CD4-positive, alpha-beta T cell (primary cell): ENCODE measurements at regions not wholly inside any gene's neighbourhood (a gene's known extent, or its start where the extent isn't known, plus 50 kb on each side); places are given as distances from the start of the nearest gene placed in this dataset.

Source experiments
- ATAC-seq: fragments of 200-7000 bp; cut with Tn5 transposase; one replicate; pipeline ENCODE4 v1.10.0; 2022; ENCODE audit warnings: mild to moderate bottlenecking; ENCODE audit not compliant: poor library complexity
- CTCF ChIA-PET: fragments of 350-600 bp; sonication (Branson Sonifier 250); formaldehyde crosslinking; loops from one replicate; lab custom pipeline; 2021; ENCODE audit warnings: antibody characterized with exemption, inconsistent platforms; lab: Charles Lee
- POLR2A ChIA-PET: fragments of 350-600 bp; sonication (Branson Sonifier 250); formaldehyde crosslinking; loops from one replicate; lab custom pipeline; 2021; ENCODE audit warnings: antibody characterized with exemption, inconsistent platforms; lab: Charles Lee
- DNase-seq, 14 experiments: peaks; one replicate each; pipeline ENCODE4 v3.0.0-alpha.2; 2013 to 2020; ENCODE audit warnings: mixed read lengths in 2 of 14
- H3K27ac ChIP-seq, 2 donors: one replicate each; pipeline versions ENCODE4 v1.5.1 to v1.7.0; 2013; ENCODE audit warnings: low read length in 2 of 2, low read depth in 1 of 2, mild to moderate bottlenecking in 1 of 2
- H3K27me3 ChIP-seq, 2 experiments: 1 replicate in 1 of 2; 2 replicates in 1 of 2; pipeline versions ENCODE4 v1.6.1 to v1.7.0; 2013; ENCODE audit warnings: low read length in 2 of 2, control low read depth in 1 of 2, mild to moderate bottlenecking in 1 of 2, moderate library complexity in 1 of 2; ENCODE audit not compliant: insufficient read depth in 2 of 2, control insufficient read depth in 1 of 2
- H3K36me3 ChIP-seq: one replicate; pipeline ENCODE4 v1.6.1; 2013; ENCODE audit warnings: low read length, control low read depth; ENCODE audit not compliant: insufficient read depth
- H3K4me1 ChIP-seq: one replicate; pipeline ENCODE4 v1.6.1; 2013; ENCODE audit warnings: low read length, control low read depth; ENCODE audit not compliant: insufficient read depth
- H3K4me3 ChIP-seq: one replicate; pipeline ENCODE4 v1.5.1; 2013; ENCODE audit warnings: mild to moderate bottlenecking, low read length, moderate library complexity
- H3K9me3 ChIP-seq, 2 experiments: 1 replicate in 1 of 2; 2 replicates in 1 of 2; pipeline versions ENCODE4 v1.6.1 to v1.7.0; 2013; ENCODE audit warnings: low read length in 2 of 2, mild to moderate bottlenecking in 2 of 2, control low read depth in 1 of 2, moderate library complexity in 1 of 2; ENCODE audit not compliant: control insufficient read depth in 1 of 2, insufficient read depth in 1 of 2
- H3K27ac Mint-ChIP-seq: one replicate; pipeline ENCODE4 v1.8.0; 2020; ENCODE audit warnings: mixed read lengths
- H3K27me3 Mint-ChIP-seq: one replicate; pipeline ENCODE4 v1.8.0; 2021; ENCODE audit warnings: mixed read lengths
- H3K36me3 Mint-ChIP-seq: one replicate; pipeline ENCODE4 v1.8.0; 2021; ENCODE audit warnings: low read depth, mixed read lengths
- H3K4me1 Mint-ChIP-seq: one replicate; pipeline ENCODE4 v1.8.0; 2021; ENCODE audit warnings: low read depth, mixed read lengths
- H3K4me3 Mint-ChIP-seq: one replicate; pipeline ENCODE4 v1.8.0; 2020; ENCODE audit warnings: mild to moderate bottlenecking, mixed read lengths
- H3K9me3 Mint-ChIP-seq: one replicate; pipeline ENCODE4 v1.8.0; 2020; ENCODE audit warnings: mixed read lengths
- CTCF ChIP-seq: fragments of 200-600 bp; IDR thresholded peaks from one replicate; pipeline ENCODE4 v1.8.0; 2022; ENCODE audit warnings: antibody characterized with exemption, mild to moderate bottlenecking
- intact Hi-C, 2 experiments: fragments of 100-400 bp; cut with DNase I in 1 of 2; cut with micrococcal nuclease in 1 of 2; formaldehyde crosslinking; loops; one replicate each; pipeline versions ENCODE4 v1.15.1 to v1.9.0; 2023 to 2025; cut with DNase I, micrococcal nuclease

GRCh38 chr7:36091874-36092176 lies 61.2 kb upstream of the EEPD1 start:
- intact Hi-C loops: loop anchor here in 1 of 2 experiments (1.0 kb wide), 1 partner anchor 39 kb away; no protein-coding TSS in a partner anchor

GRCh38 chr7:36092221-36092771 lies 60.8 kb upstream of the EEPD1 start:
- Histone ChIP-seq H3K27me3 (no peaks in the 10 kb centered on the region), H3K9me3 (peaks cover 0 to 8% of the 10 kb centered on the region in 2 experiments), H3K4me3 (no peak overlapping the region), H3K36me3 (no peaks in the 10 kb centered on the region), H3K27ac (no peak overlapping the region), H3K4me1 (no peaks in the 10 kb centered on the region)
- no peaks in the 10 kb centered on the region for H3K36me3 Mint-ChIP-seq
- H3K4me1 Mint-ChIP-seq: no peaks in the 10 kb centered on the region
- ATAC-seq: no peak
- intact Hi-C loops: loop anchor here in 1 of 2 experiments (1.0 kb wide), 1 partner anchor 39 kb away; no protein-coding TSS in a partner anchor
- CTCF ChIA-PET: no interaction called here
- POLR2A ChIA-PET: no interaction called here
- DNase-seq: no peak
- H3K27ac Mint-ChIP-seq: no peak overlapping the region
- no peaks in the 10 kb centered on the region for H3K9me3 Mint-ChIP-seq
- no peaks in the 10 kb centered on the region for H3K27me3 Mint-ChIP-seq
- no peak for TF ChIP-seq CTCF
- H3K4me3 Mint-ChIP-seq: no peak overlapping the region

More at GRCh38 chr7:36091874-36092176, 61.2 kb upstream of the EEPD1 start:
- Histone ChIP-seq H3K27me3 (no peaks in the 10 kb centered on the region), H3K4me3 (no peak overlapping the region), H3K9me3 (peaks cover 0 to 8% of the 10 kb centered on the region in 2 experiments), H3K27ac (no peak overlapping the region), H3K4me1 (no peaks in the 10 kb centered on the region), H3K36me3 (no peaks in the 10 kb centered on the region)
- ChIA-PET POLR2A (no interaction called here), CTCF (no interaction called here)
- DNase-seq: no peak
- no peak overlapping the region for H3K4me3 Mint-ChIP-seq
- no peaks in the 10 kb centered on the region for H3K4me1 Mint-ChIP-seq
- no peak overlapping the region for H3K27ac Mint-ChIP-seq
- H3K9me3 Mint-ChIP-seq: no peaks in the 10 kb centered on the region
- no peaks in the 10 kb centered on the region for H3K27me3 Mint-ChIP-seq
- no peaks in the 10 kb centered on the region for H3K36me3 Mint-ChIP-seq
- no peak for TF ChIP-seq CTCF
- ATAC-seq: no peak

GRCh38 chr7:36096460-36097095 lies 56.5 kb upstream of the EEPD1 start:
- Histone ChIP-seq H3K36me3 (no peaks in the 10 kb centered on the region), H3K9me3 (no peaks in the 10 kb centered on the region), H3K27ac (no peak overlapping the region), H3K4me3 (no peak overlapping the region), H3K4me1 (no peaks in the 10 kb centered on the region), H3K27me3 (no peaks in the 10 kb centered on the region)
- H3K27ac Mint-ChIP-seq: no peak overlapping the region
- no peaks in the 10 kb centered on the region for H3K27me3 Mint-ChIP-seq
- intact Hi-C loops: no loop called here
- TF ChIP-seq CTCF: no peak
- H3K4me1 Mint-ChIP-seq: no peaks in the 10 kb centered on the region
- H3K9me3 Mint-ChIP-seq: no peaks in the 10 kb centered on the region
- H3K36me3 Mint-ChIP-seq: no peaks in the 10 kb centered on the region
- ATAC-seq (no peak), DNase-seq (no peak)
- CTCF ChIA-PET: no interaction called here
- H3K4me3 Mint-ChIP-seq: no peak overlapping the region
- POLR2A ChIA-PET: no interaction called here
